ENCODE measurements at regions not wholly inside any gene's neighbourhood (a gene's known extent, or its start where the extent isn't known, plus 50 kb on each side); places are given as distances from the start of the nearest gene placed in this dataset.

GRCh38 chr2:155633060-155633839 is 699.3 kb downstream of the NR4A2 start:
- TF ChIP-seq, protein P1, sequence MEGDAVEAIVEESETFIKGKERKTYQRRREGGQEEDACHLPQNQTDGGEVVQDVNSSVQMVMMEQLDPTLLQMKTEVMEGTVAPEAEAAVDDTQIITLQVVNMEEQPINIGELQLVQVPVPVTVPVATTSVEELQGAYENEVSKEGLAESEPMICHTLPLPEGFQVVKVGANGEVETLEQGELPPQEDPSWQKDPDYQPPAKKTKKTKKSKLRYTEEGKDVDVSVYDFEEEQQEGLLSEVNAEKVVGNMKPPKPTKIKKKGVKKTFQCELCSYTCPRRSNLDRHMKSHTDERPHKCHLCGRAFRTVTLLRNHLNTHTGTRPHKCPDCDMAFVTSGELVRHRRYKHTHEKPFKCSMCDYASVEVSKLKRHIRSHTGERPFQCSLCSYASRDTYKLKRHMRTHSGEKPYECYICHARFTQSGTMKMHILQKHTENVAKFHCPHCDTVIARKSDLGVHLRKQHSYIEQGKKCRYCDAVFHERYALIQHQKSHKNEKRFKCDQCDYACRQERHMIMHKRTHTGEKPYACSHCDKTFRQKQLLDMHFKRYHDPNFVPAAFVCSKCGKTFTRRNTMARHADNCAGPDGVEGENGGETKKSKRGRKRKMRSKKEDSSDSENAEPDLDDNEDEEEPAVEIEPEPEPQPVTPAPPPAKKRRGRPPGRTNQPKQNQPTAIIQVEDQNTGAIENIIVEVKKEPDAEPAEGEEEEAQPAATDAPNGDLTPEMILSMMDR (IDR thresholded peaks at IDR 0.05; ENCODE audit: extremely low read depth in 1 of 2, insufficient read depth in 1 of 2, low read depth in 1 of 2, low read length in 2 of 2), result no peak
- TF ChIP-seq MAX (IDR thresholded peaks at IDR 0.05; ENCODE audit: insufficient read depth, insufficient read length) (no peak), POLR2AphosphoS5 (IDR thresholded peaks at IDR 0.05; ENCODE audit: insufficient read depth, low read depth, low read length) (no peak), FOS (IDR thresholded peaks at IDR 0.05; ENCODE audit: borderline replicate concordance, insufficient read depth, low read length) (no peak), POLR2A (IDR thresholded peaks at IDR 0.05; ENCODE audit: low read depth, low read length) (no peak), EZH2 (IDR thresholded peaks at IDR 0.05; ENCODE audit: borderline replicate concordance, low read depth, low read length, severe bottlenecking) (no peak), JUN (IDR thresholded peaks at IDR 0.05; ENCODE audit: borderline replicate concordance, insufficient read depth, insufficient read length, low read depth) (no peak)
